ENCODE measurements at regions not wholly inside any gene's neighbourhood (a gene's known extent, or its start where the extent isn't known, plus 50 kb on each side); places are given as distances from the start of the nearest gene placed in this dataset.
"Not testable (repeated sequence)": the region's sequence is repeated elsewhere in the genome, so short reads cannot be mapped to it uniquely, and the experiment has no call there.

GRCh38 chr10:45199205-45199740 is 116.1 kb downstream of the OR13A1 start:
- no peak for DNase-seq

GRCh38 chr10:45201271-45201670 is 114.1 kb downstream of the OR13A1 start:
- no peak for DNase-seq

- DNase-seq: no peak
Measured at GRCh38 chr10:45202242-45202641, 113.2 kb downstream of the OR13A1 start.

- DNase-seq: no peak
Measured at GRCh38 chr10:45204954-45205775, 110.2 kb downstream of the OR13A1 start.

- no peak for DNase-seq
Measured at GRCh38 chr10:45209888-45210287, 105.5 kb downstream of the OR13A1 start.

GRCh38 chr10:45211576-45211975 is 103.8 kb downstream of the OR13A1 start:
- no peak for DNase-seq

GRCh38 chr10:45219416-45219815 is 96.0 kb downstream of the OR13A1 start:
- no peak for DNase-seq

GRCh38 chr10:45220931-45221330 is 94.5 kb downstream of the OR13A1 start:
- DNase-seq: no peak

GRCh38 chr10:45224219-45224841 is 91.1 kb downstream of the OR13A1 start:
- DNase-seq: no peak

- DNase-seq: no peak
Measured at GRCh38 chr10:45227042-45227441, 88.4 kb downstream of the OR13A1 start.

- no peak for DNase-seq
Measured at GRCh38 chr10:45227456-45227855, 88.0 kb downstream of the OR13A1 start.

- no peak for DNase-seq
Measured at GRCh38 chr10:45229823-45230222, 85.6 kb downstream of the OR13A1 start.

GRCh38 chr10:45235260-45235769 is 80.1 kb downstream of the OR13A1 start:
- peak; percentile 54 for DNase-seq

- no peak for DNase-seq
Measured at GRCh38 chr10:45235798-45236220, 79.6 kb downstream of the OR13A1 start.

GRCh38 chr10:45238896-45239295 is 76.5 kb downstream of the OR13A1 start:
- DNase-seq: no peak

- no peak for DNase-seq
Measured at GRCh38 chr10:45239642-45240041, 75.8 kb downstream of the OR13A1 start.

GRCh38 chr10:45241865-45242520 is 73.4 kb downstream of the OR13A1 start:
- DNase-seq: no peak

- DNase-seq: no peak
Measured at GRCh38 chr10:45243261-45243660, 72.1 kb downstream of the OR13A1 start.

- DNase-seq: no peak
Measured at GRCh38 chr10:45246522-45246921, 68.9 kb downstream of the OR13A1 start.

GRCh38 chr10:45249978-45250693 is 65.3 kb downstream of the OR13A1 start:
- DNase-seq: no peak

GRCh38 chr10:45250694-45251075 is 64.7 kb downstream of the OR13A1 start:
- not testable (repeated sequence) for DNase-seq

All from stimulated activated CD4-positive, alpha-beta T cell treated with anti-CD3 and anti-CD28 coated beads, Interleukin-1b, Interleukin-23, amount 100 ng/mL, for 48 hours (primary cell).